ENCODE measurements at regions not wholly inside any gene's neighbourhood (a gene's known extent, or its start where the extent isn't known, plus 50 kb on each side); places are given as distances from the start of the nearest gene placed in this dataset.

GRCh38 chr4:119872371-119873016, 194.2 kb downstream of the MAD2L1 start:
- H3K36me3 ChIP-seq (ENCODE audit: control insufficient read depth, insufficient read depth, low read length), result no peaks in the 10 kb centered on the region
- no CpG with 5 or more reads among the region's 2 CpGs for WGBS (ENCODE audit: insufficient coverage)
- H3K9me3 ChIP-seq (replicated peaks; ENCODE audit: control insufficient read depth, low read depth, low read length), result no peaks in the 10 kb centered on the region

GRCh38 chr4:119870856-119871255, 195.8 kb downstream of the MAD2L1 start:
- Histone ChIP-seq H3K9me3 (replicated peaks; ENCODE audit: control insufficient read depth, low read depth, low read length) (no peaks in the 10 kb centered on the region), H3K4me3 (ENCODE audit: low read length) (no peak overlapping the region), H3K27me3 (ENCODE audit: control insufficient read depth, insufficient read depth, low read length) (no peaks in the 10 kb centered on the region), H3K27ac (ENCODE audit: low read length) (no peak overlapping the region), H3K36me3 (ENCODE audit: control insufficient read depth, insufficient read depth, low read length) (no peaks in the 10 kb centered on the region), H3K4me1 (ENCODE audit: control insufficient read depth, insufficient read depth, low read length) (no peaks in the 10 kb centered on the region)
- WGBS (ENCODE audit: insufficient coverage), result no CpG with 5 or more reads among the region's 1 CpG
- no peak for DNase-seq

More at GRCh38 chr4:119872371-119873016, 194.2 kb downstream of the MAD2L1 start:
- DNase-seq, result no peak
- Histone ChIP-seq H3K27me3 (ENCODE audit: control insufficient read depth, insufficient read depth, low read length) (no peaks in the 10 kb centered on the region), H3K27ac (ENCODE audit: low read length) (no peak overlapping the region), H3K4me1 (ENCODE audit: control insufficient read depth, insufficient read depth, low read length) (no peaks in the 10 kb centered on the region), H3K4me3 (ENCODE audit: low read length) (no peak overlapping the region)

DNA sequence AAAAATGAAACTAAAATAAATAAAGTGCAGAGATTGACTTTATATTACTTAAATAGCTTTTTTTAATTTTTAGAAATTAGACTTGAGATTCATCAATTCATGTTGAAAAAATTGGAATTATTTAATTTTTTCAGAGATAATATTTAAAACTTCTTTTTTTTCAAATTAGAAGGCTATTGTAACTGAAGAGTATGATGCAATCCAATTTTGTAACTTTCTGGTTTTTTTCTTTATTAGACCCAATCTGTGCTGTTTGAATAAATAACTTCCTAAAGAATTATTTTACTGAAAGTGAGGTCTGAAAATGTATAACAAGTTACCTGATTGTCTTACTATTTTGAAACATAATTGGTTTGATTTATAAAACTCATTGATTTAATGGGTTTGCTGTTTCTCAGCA, 200.9 kb downstream of the MAD2L1 start:
- Histone ChIP-seq H3K4me1 (ENCODE audit: control insufficient read depth, insufficient read depth, low read length) (no peaks in the 10 kb centered on the region), H3K4me3 (ENCODE audit: low read length) (no peak overlapping the region), H3K27me3 (ENCODE audit: control insufficient read depth, insufficient read depth, low read length) (no peaks in the 10 kb centered on the region), H3K27ac (ENCODE audit: low read length) (no peak overlapping the region), H3K9me3 (replicated peaks; ENCODE audit: control insufficient read depth, low read depth, low read length) (no peaks in the 10 kb centered on the region), H3K36me3 (ENCODE audit: control insufficient read depth, insufficient read depth, low read length) (no peaks in the 10 kb centered on the region)
- DNase-seq, result no peak

- no peak overlapping the region for H3K4me3 ChIP-seq (ENCODE audit: low read length)
- DNase-seq, result peak; percentile 61
- H3K9me3 ChIP-seq (replicated peaks; ENCODE audit: control insufficient read depth, low read depth, low read length), result no peaks in the 10 kb centered on the region
Observed at GRCh38 chr4:119865389-119865788, 201.3 kb downstream of the MAD2L1 start.

GRCh38 chr4:119861731-119862130, 204.9 kb downstream of the MAD2L1 start:
- no CpG with 5 or more reads among the region's 3 CpGs for WGBS (ENCODE audit: insufficient coverage)
- no peak overlapping the region for H3K27ac ChIP-seq (ENCODE audit: low read length)
- H3K36me3 ChIP-seq (ENCODE audit: control insufficient read depth, insufficient read depth, low read length), result no peaks in the 10 kb centered on the region
- no peaks in the 10 kb centered on the region for H3K27me3 ChIP-seq (ENCODE audit: control insufficient read depth, insufficient read depth, low read length)
- no peak overlapping the region for H3K4me3 ChIP-seq (ENCODE audit: low read length)
- no peaks in the 10 kb centered on the region for H3K4me1 ChIP-seq (ENCODE audit: control insufficient read depth, insufficient read depth, low read length)
- no peaks in the 10 kb centered on the region for H3K9me3 ChIP-seq (replicated peaks; ENCODE audit: control insufficient read depth, low read depth, low read length)
- DNase-seq, result peak; percentile 26

More at GRCh38 chr4:119865389-119865788, 201.3 kb downstream of the MAD2L1 start:
- Histone ChIP-seq H3K27ac (ENCODE audit: low read length) (no peak overlapping the region), H3K4me1 (ENCODE audit: control insufficient read depth, insufficient read depth, low read length) (no peaks in the 10 kb centered on the region), H3K27me3 (ENCODE audit: control insufficient read depth, insufficient read depth, low read length) (no peaks in the 10 kb centered on the region), H3K36me3 (ENCODE audit: control insufficient read depth, insufficient read depth, low read length) (no peaks in the 10 kb centered on the region)

DNA sequence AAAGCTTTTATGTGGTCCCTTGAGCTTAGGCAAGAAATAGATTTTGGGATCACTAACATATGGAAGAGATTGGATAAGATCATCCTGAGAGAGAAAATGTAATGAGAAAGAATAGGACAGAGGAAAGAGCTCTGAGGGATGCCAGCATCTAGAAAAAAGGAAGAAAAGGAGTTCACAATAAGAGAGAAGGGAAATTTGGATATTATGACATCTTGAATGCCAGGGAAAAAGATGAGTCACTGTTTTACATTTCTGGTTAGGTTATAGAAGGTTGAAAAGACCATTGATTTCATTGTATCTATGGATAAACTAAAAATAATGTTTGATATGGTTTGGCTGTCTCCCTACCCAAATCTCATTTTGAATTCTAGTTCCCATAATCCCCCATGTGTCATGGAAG, 208.5 kb downstream of the MAD2L1 start:
- H3K36me3 ChIP-seq (ENCODE audit: control insufficient read depth, insufficient read depth, low read length), result no peaks in the 10 kb centered on the region
- no peaks in the 10 kb centered on the region for H3K9me3 ChIP-seq (replicated peaks; ENCODE audit: control insufficient read depth, low read depth, low read length)
- no peak overlapping the region for H3K27ac ChIP-seq (ENCODE audit: low read length)
- peak; percentile 27 for DNase-seq
- no peak overlapping the region for H3K4me3 ChIP-seq (ENCODE audit: low read length)
- H3K4me1 ChIP-seq (ENCODE audit: control insufficient read depth, insufficient read depth, low read length), result no peaks in the 10 kb centered on the region
- no peaks in the 10 kb centered on the region for H3K27me3 ChIP-seq (ENCODE audit: control insufficient read depth, insufficient read depth, low read length)

- no peaks in the 10 kb centered on the region for H3K36me3 ChIP-seq (ENCODE audit: control insufficient read depth, insufficient read depth, low read length)
- no peak overlapping the region for H3K4me3 ChIP-seq (ENCODE audit: low read length)
- no peaks in the 10 kb centered on the region for H3K4me1 ChIP-seq (ENCODE audit: control insufficient read depth, insufficient read depth, low read length)
- DNase-seq, result no peak
- no peaks in the 10 kb centered on the region for H3K9me3 ChIP-seq (replicated peaks; ENCODE audit: control insufficient read depth, low read depth, low read length)
- no peak overlapping the region for H3K27ac ChIP-seq (ENCODE audit: low read length)
- no CpG with 5 or more reads among the region's 1 CpG for WGBS (ENCODE audit: insufficient coverage)
- no peaks in the 10 kb centered on the region for H3K27me3 ChIP-seq (ENCODE audit: control insufficient read depth, insufficient read depth, low read length)
Observed at GRCh38 chr4:119854364-119854763, 212.3 kb downstream of the MAD2L1 start.

GRCh38 chr4:119851649-119852048, 215.0 kb downstream of the MAD2L1 start:
- Histone ChIP-seq H3K4me3 (ENCODE audit: low read length) (no peak overlapping the region), H3K4me1 (ENCODE audit: control insufficient read depth, insufficient read depth, low read length) (no peaks in the 10 kb centered on the region), H3K36me3 (ENCODE audit: control insufficient read depth, insufficient read depth, low read length) (no peaks in the 10 kb centered on the region), H3K27me3 (ENCODE audit: control insufficient read depth, insufficient read depth, low read length) (no peaks in the 10 kb centered on the region), H3K27ac (ENCODE audit: low read length) (no peak overlapping the region), H3K9me3 (replicated peaks; ENCODE audit: control insufficient read depth, low read depth, low read length) (no peaks in the 10 kb centered on the region)
- no peak for DNase-seq
- WGBS (ENCODE audit: insufficient coverage), result no CpG with 5 or more reads among the region's 2 CpGs

DNA sequence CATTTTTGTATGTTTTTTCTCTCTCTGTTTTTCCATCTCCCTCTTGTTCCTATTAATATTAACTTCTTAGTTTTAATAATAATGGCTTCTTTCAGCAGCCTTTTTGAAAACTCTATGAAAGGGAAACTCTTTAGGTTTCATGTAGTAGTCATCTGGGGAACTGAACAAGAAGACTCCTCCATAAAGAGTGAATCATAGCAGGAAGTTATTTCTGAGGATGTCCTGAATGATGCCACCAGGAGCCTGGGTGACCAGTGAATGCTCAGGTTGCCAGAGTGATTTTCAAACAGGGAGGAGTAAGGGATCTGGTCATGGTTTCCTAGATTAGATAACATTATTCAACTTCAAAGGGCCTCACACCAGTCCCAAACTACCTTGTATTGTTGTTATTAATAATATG, 212.8 kb upstream of the PDE5A start:
- no peak overlapping the region for H3K4me3 ChIP-seq (ENCODE audit: low read length)
- no peaks in the 10 kb centered on the region for H3K4me1 ChIP-seq (ENCODE audit: control insufficient read depth, insufficient read depth, low read length)
- no peaks in the 10 kb centered on the region for H3K27me3 ChIP-seq (ENCODE audit: control insufficient read depth, insufficient read depth, low read length)
- no peak overlapping the region for H3K27ac ChIP-seq (ENCODE audit: low read length)
- no peak for DNase-seq
- no peaks in the 10 kb centered on the region for H3K36me3 ChIP-seq (ENCODE audit: control insufficient read depth, insufficient read depth, low read length)
- no peaks in the 10 kb centered on the region for H3K9me3 ChIP-seq (replicated peaks; ENCODE audit: control insufficient read depth, low read depth, low read length)

DNA sequence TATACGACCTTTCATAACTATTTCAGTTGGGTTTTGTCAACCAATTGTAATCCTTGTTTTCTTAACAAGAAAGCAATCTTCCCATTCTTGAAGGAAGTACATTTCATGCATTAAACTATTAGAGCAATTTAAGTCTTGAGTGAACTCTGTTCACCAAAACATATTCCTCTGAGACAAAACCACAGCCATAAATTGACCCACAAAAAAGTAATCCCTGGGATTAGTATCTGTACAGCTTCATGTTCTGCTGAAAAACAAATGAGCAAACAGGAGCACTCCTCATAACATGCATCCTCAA, 207.0 kb upstream of the PDE5A start:
- Histone ChIP-seq H3K36me3 (ENCODE audit: control insufficient read depth, insufficient read depth, low read length) (no peaks in the 10 kb centered on the region), H3K9me3 (replicated peaks; ENCODE audit: control insufficient read depth, low read depth, low read length) (no peaks in the 10 kb centered on the region), H3K27ac (ENCODE audit: low read length) (peak overlapping the region; percentile 25), H3K4me3 (ENCODE audit: low read length) (no peak overlapping the region), H3K27me3 (ENCODE audit: control insufficient read depth, insufficient read depth, low read length) (no peaks in the 10 kb centered on the region), H3K4me1 (ENCODE audit: control insufficient read depth, insufficient read depth, low read length) (no peaks in the 10 kb centered on the region)
- WGBS (ENCODE audit: insufficient coverage), result no CpG with 5 or more reads among the region's 1 CpG
- no peak for DNase-seq

DNA sequence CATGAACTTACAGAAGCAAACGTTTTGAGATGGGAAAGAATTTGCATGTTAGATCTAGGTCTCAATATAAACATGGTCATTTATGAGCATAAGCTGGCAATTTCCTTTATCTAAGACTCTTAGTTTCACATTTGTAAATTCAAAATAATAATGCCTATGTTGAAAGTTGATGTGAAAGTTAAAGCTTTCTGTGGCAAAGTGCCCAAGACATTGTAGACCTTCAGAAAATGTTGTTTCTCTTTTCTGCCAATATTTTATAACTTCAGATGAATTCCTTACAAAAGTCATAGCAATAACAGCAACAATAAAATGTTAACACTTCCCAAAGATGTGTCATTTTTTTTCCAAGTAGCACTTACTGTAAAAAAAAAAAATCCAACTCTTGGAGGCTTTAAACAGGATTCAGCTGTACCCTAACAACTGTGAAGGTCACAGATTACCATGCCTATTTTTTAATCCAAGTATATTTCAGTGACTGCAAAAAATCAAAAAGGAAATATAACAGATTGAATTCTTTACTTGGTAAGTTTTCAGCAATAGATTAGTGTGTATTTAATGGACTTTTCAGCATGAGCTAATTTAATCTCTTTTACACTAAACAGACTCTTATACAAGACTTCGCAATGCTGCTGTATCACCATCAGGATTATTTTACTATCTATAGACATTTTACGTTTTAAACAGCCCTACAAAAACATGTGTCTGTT, 206.5 kb upstream of the PDE5A start:
- peak; percentile 71 for DNase-seq

More for the DNA sequence above, 206.5 kb upstream of the PDE5A start:
- peak overlapping the region; percentile 57 for H3K27ac ChIP-seq (ENCODE audit: low read length)
- no peaks in the 10 kb centered on the region for H3K9me3 ChIP-seq (replicated peaks; ENCODE audit: control insufficient read depth, low read depth, low read length)
- no CpG with 5 or more reads among the region's 3 CpGs for WGBS (ENCODE audit: insufficient coverage)
- H3K4me3 ChIP-seq (ENCODE audit: low read length), result no peak overlapping the region
- H3K27me3 ChIP-seq (ENCODE audit: control insufficient read depth, insufficient read depth, low read length), result no peaks in the 10 kb centered on the region
- H3K4me1 ChIP-seq (ENCODE audit: control insufficient read depth, insufficient read depth, low read length), result no peaks in the 10 kb centered on the region
- no peaks in the 10 kb centered on the region for H3K36me3 ChIP-seq (ENCODE audit: control insufficient read depth, insufficient read depth, low read length)
